NCI-H460 (cell line): ENCODE measurements at regions not wholly inside any gene's neighbourhood (a gene's known extent, or its start where the extent isn't known, plus 50 kb on each side); places are given as distances from the start of the nearest gene placed in this dataset.
"Not testable (repeated sequence)": the region's sequence is repeated elsewhere in the genome, so short reads cannot be mapped to it uniquely, and the experiment has no call there.

Experiments used
- DNase-seq: peaks from one replicate; pipeline ENCODE4 v3.0.0-alpha.2; 2016; ENCODE audit warnings: low read depth; ENCODE audit errors: extremely low read depth

GRCh38 chr7:79965946-79966345, 168.7 kb upstream of the GNAI1 start:
- no peak for DNase-seq

GRCh38 chr7:79964463-79964862, 170.2 kb upstream of the GNAI1 start:
- no peak for DNase-seq

- no peak for DNase-seq
These were observed 181.5 kb upstream of the GNAI1 start for GRCh38 chr7:79953130-79953529.

- no peak for DNase-seq
These were observed 182.2 kb upstream of the GNAI1 start for GRCh38 chr7:79952399-79952798.

- no peak for DNase-seq
These were observed 183.2 kb upstream of the GNAI1 start for GRCh38 chr7:79951415-79951814.

GRCh38 chr7:79949778-79950177, 184.9 kb upstream of the GNAI1 start:
- no peak for DNase-seq

- DNase-seq: no peak
These were observed 198.2 kb upstream of the GNAI1 start for GRCh38 chr7:79936281-79936983.

GRCh38 chr7:79934727-79935126, 199.9 kb upstream of the GNAI1 start:
- no peak for DNase-seq

GRCh38 chr7:79933144-79933543, 201.5 kb upstream of the GNAI1 start:
- DNase-seq: no peak

GRCh38 chr7:79930604-79931003, 204.0 kb upstream of the GNAI1 start:
- no peak for DNase-seq

- no peak for DNase-seq
These were observed 207.5 kb upstream of the GNAI1 start for GRCh38 chr7:79927116-79927515.

GRCh38 chr7:79923953-79924352, 210.7 kb upstream of the GNAI1 start:
- DNase-seq: no peak

- no peak for DNase-seq
These were observed 211.7 kb upstream of the GNAI1 start for GRCh38 chr7:79922894-79923293.

- DNase-seq: no peak
These were observed 212.7 kb upstream of the GNAI1 start for GRCh38 chr7:79921976-79922375.

- DNase-seq: not testable (repeated sequence)
These were observed 216.0 kb upstream of the GNAI1 start for GRCh38 chr7:79918632-79919031.

- DNase-seq: not testable (repeated sequence)
These were observed 219.3 kb upstream of the GNAI1 start for GRCh38 chr7:79915346-79915745.

GRCh38 chr7:79912213-79912633, 222.4 kb upstream of the GNAI1 start:
- no peak for DNase-seq

GRCh38 chr7:79911420-79911819, 223.2 kb upstream of the GNAI1 start:
- DNase-seq: no peak

GRCh38 chr7:79909176-79909575, 225.5 kb upstream of the GNAI1 start:
- DNase-seq: no peak

GRCh38 chr7:79897166-79897565, 237.5 kb upstream of the GNAI1 start:
- no peak for DNase-seq

GRCh38 chr7:79893991-79894390, 240.6 kb upstream of the GNAI1 start:
- DNase-seq: no peak

- DNase-seq: no peak
These were observed 251.7 kb upstream of the GNAI1 start for GRCh38 chr7:79882922-79883321.

- no peak for DNase-seq
These were observed 254.3 kb upstream of the GNAI1 start for GRCh38 chr7:79880312-79880711.
